ENCODE measurements at regions not wholly inside any gene's neighbourhood (a gene's known extent, or its start where the extent isn't known, plus 50 kb on each side); places are given as distances from the start of the nearest gene placed in this dataset.
A peak's percentile ranks its signal among the peaks of the same experiment; 100 is the strongest.
"Not testable (repeated sequence)": the region's sequence is repeated elsewhere in the genome, so short reads cannot be mapped to it uniquely, and the experiment has no call there.

DNA sequence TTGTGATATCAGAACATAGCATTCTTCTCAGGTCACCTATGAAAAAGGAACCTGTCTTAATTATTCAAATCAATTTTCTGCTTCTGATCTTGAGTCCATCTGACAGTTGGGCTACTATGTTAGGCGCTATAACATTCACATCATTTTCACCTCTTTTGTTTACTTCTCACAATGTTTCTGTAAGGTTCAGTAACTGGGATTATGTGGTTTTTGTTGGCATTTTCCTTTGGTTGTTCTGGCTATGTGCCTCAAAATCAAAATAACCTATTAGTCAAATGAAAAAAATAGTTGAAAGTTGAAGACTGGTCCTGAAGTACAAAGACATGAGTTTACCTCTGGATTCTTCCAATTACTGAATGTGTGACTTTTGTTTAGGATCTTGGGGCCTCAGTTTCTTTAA, 221.3 kb upstream of the SMIM30 start:
- TF ChIP-seq, protein P1, sequence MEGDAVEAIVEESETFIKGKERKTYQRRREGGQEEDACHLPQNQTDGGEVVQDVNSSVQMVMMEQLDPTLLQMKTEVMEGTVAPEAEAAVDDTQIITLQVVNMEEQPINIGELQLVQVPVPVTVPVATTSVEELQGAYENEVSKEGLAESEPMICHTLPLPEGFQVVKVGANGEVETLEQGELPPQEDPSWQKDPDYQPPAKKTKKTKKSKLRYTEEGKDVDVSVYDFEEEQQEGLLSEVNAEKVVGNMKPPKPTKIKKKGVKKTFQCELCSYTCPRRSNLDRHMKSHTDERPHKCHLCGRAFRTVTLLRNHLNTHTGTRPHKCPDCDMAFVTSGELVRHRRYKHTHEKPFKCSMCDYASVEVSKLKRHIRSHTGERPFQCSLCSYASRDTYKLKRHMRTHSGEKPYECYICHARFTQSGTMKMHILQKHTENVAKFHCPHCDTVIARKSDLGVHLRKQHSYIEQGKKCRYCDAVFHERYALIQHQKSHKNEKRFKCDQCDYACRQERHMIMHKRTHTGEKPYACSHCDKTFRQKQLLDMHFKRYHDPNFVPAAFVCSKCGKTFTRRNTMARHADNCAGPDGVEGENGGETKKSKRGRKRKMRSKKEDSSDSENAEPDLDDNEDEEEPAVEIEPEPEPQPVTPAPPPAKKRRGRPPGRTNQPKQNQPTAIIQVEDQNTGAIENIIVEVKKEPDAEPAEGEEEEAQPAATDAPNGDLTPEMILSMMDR (IDR thresholded peaks at IDR 0.05): no peak
- Histone ChIP-seq H3K9me3 (ENCODE audit: control insufficient read depth, low read length) (no peaks in the 10 kb centered on the region), H2AFZ (no peak overlapping the region), H3K27me3 (ENCODE audit: control insufficient read depth, insufficient read depth, low read length) (no peaks in the 10 kb centered on the region), H3K4me1 (no peaks in the 10 kb centered on the region), H3K36me3 (ENCODE audit: control insufficient read depth, insufficient read depth, low read length) (no peaks in the 10 kb centered on the region), H3K4me2 (ENCODE audit: low read length) (no peak overlapping the region), H3K79me2 (no peaks in the 10 kb centered on the region), H3K9ac (no peak overlapping the region), H3K27ac (no peak overlapping the region), H3K4me3 (ENCODE audit: low read depth, low read length) (no peak overlapping the region)

DNA sequence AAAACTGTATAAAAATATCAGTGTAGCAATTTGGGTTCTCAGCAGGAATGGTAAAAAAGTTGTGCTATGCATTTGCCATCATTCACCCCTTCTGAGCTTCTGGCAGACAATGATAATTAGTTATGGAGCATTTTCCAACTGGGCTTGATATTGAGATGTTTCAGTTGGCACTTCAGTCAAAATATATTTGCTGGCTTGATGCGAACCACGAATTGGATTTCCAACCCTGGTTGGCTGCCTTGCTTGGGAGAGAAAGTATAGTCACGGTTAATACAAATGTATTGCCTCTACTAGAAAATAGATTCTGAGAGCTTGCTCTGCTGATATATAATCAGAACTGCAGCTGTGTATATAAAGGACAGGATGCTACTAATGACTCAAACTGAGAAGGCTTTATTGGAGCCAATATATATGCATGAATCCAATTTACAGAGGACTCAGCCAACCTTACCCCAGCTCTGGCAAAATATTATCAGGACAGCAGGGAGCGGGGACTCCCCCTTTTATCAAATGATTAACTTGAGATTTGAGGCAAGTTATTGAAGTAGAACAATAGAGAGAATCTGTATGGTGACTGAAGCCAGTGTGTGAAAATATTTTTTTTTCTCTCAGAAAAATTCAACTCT, 219.8 kb upstream of the SMIM30 start:
- H3K9ac ChIP-seq: no peak overlapping the region
- no peaks in the 10 kb centered on the region for H3K79me2 ChIP-seq
- H3K4me2 ChIP-seq (ENCODE audit: low read length): no peak overlapping the region
- TF ChIP-seq, protein P1 (IDR thresholded peaks at IDR 0.05): no peak
- H3K27me3 ChIP-seq (ENCODE audit: control insufficient read depth, insufficient read depth, low read length): no peaks in the 10 kb centered on the region
- no peak overlapping the region for H3K27ac ChIP-seq
- H3K4me1 ChIP-seq: no peaks in the 10 kb centered on the region
- no peaks in the 10 kb centered on the region for H3K36me3 ChIP-seq (ENCODE audit: control insufficient read depth, insufficient read depth, low read length)
- no peak overlapping the region for H2AFZ ChIP-seq
- H3K4me3 ChIP-seq (ENCODE audit: low read depth, low read length): no peak overlapping the region
- H3K9me3 ChIP-seq (ENCODE audit: control insufficient read depth, low read length): no peaks in the 10 kb centered on the region

DNA sequence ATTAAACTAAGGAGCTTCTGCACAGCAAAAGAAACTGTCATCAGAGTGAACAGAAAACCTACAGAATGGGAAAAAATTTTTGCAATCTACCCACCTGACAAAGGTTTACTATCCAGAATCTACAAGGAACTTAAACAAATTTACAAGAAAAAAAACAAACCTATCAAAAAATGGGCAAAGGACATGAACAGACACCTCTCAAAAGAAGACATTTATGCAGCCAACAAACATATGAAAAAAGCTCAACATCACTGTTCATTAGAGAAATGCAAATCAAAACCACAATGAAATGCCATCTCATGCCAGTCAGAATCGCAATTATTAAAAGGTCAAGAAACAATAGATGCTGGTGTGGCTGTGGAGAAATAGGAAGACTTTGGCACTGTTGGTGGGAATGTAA, 218.5 kb upstream of the SMIM30 start:
- H3K4me1 ChIP-seq; H3K4me3 ChIP-seq (ENCODE audit: low read depth, low read length); H3K9me3 ChIP-seq (ENCODE audit: control insufficient read depth, low read length); H3K4me2 ChIP-seq (ENCODE audit: low read length); H2AFZ ChIP-seq; H3K27me3 ChIP-seq (ENCODE audit: control insufficient read depth, insufficient read depth, low read length); H3K9ac ChIP-seq; H3K79me2 ChIP-seq; H3K36me3 ChIP-seq (ENCODE audit: control insufficient read depth, insufficient read depth, low read length); H3K27ac ChIP-seq: not testable (repeated sequence)

DNA sequence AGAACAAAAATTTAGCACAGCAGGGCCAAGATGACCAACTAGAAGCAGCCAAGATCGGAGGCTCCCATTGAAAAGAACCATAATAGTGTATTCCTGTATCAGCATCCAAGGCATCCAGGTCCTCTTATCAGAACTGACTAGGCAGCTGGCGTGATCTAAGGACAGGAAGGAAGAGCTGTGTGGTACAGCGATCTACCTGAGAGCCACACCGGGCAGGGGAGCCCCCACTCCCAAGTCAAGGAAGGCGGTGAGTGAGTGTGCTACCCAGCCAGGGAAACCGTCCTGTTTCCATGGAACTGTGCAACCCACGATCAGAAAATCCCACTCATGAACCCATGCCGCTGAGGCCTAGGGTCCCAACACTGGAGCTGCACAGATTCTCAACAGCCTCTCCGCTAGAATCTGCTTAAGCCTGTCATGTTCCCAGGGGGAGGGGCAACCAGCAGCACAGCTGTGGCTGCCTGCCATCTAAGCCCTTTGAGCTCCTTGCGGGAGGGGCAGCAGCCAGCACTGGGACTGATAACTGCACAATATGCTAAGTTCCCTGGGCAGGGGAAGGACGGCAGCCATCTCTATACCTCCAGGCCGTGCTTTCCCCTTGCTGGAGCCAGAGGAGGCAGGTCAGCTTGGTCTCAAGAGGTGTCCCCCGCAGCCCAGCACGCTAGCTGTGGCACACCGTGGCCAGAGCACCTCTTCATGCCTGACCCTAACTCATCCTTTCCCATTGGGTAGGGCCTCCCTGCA, 213.0 kb upstream of the SMIM30 start:
- Histone ChIP-seq H3K36me3 (ENCODE audit: control insufficient read depth, insufficient read depth, low read length) (no peaks in the 10 kb centered on the region), H3K9me3 (ENCODE audit: control insufficient read depth, low read length) (no peaks in the 10 kb centered on the region), H3K9ac (no peak overlapping the region), H3K79me2 (peaks cover 5% of the 10 kb centered on the region), H2AFZ (no peak overlapping the region), H3K4me3 (ENCODE audit: low read depth, low read length) (no peak overlapping the region), H3K27me3 (ENCODE audit: control insufficient read depth, insufficient read depth, low read length) (no peaks in the 10 kb centered on the region), H3K27ac (no peak overlapping the region), H3K4me1 (peaks cover 12% of the 10 kb centered on the region), H3K4me2 (ENCODE audit: low read length) (no peak overlapping the region)
- TF ChIP-seq, protein P1 (IDR thresholded peaks at IDR 0.05): no peak

DNA sequence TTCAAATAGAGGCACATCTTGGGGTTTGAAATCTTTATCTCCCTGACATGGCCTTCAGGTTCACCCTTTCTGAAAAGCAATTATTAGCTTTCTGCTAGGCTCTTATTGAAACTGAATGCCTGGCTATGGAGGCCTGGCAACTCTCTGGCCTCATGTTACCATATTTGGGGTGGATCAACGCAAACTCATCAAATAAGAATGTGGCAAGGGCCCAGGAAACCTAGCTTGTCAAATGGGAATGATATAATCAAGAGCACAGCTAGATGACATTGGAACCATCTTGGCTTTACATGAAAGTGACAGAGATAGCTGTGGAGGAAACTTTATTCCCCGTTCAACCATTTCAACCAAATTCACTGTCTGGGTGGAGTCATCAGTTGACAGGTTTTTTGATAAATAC, 202.8 kb upstream of the SMIM30 start:
- H3K9ac ChIP-seq: no peak overlapping the region
- H3K4me2 ChIP-seq (ENCODE audit: low read length): no peak overlapping the region
- H3K4me1 ChIP-seq: peaks cover 44% of the 10 kb centered on the region
- no peaks in the 10 kb centered on the region for H3K27me3 ChIP-seq (ENCODE audit: control insufficient read depth, insufficient read depth, low read length)
- peaks cover 3% of the 10 kb centered on the region for H3K79me2 ChIP-seq
- TF ChIP-seq, protein P1 (IDR thresholded peaks at IDR 0.05): no peak
- no peaks in the 10 kb centered on the region for H3K36me3 ChIP-seq (ENCODE audit: control insufficient read depth, insufficient read depth, low read length)
- peak overlapping the region; percentile 44 for H2AFZ ChIP-seq
- no peaks in the 10 kb centered on the region for H3K9me3 ChIP-seq (ENCODE audit: control insufficient read depth, low read length)
- peak overlapping the region; percentile 96 for H3K27ac ChIP-seq
- no peak overlapping the region for H3K4me3 ChIP-seq (ENCODE audit: low read depth, low read length)

Measured in parathyroid adenoma (tissue), 2 donors.